NCI-H526 treated with DMSO at 0.1 percent for 48 hours (cell line): ENCODE measurements at regions not wholly inside any gene's neighbourhood (a gene's known extent, or its start where the extent isn't known, plus 50 kb on each side); places are given as distances from the start of the nearest gene placed in this dataset.
A peak's percentile ranks its signal among the peaks of the same experiment; 100 is the strongest.
"Not testable (repeated sequence)": the region's sequence is repeated elsewhere in the genome, so short reads cannot be mapped to it uniquely, and the experiment has no call there.

Source experiments
- DNase-seq: peaks from one replicate; lab custom pipeline; 2025; lab: John Stamatoyannopoulos, UW

- DNase-seq = no peak
Measured at GRCh38 chr3:39558775-39559306, 91.4 kb downstream of the MOBP start.

GRCh38 chr3:39559543-39559942 is 92.1 kb downstream of the MOBP start:
- no peak for DNase-seq

- DNase-seq = no peak
Measured at GRCh38 chr3:39568508-39568907, 101.0 kb downstream of the MOBP start.

GRCh38 chr3:39569095-39569494 is 101.6 kb downstream of the MOBP start:
- DNase-seq = no peak

GRCh38 chr3:39573392-39573791 is 105.9 kb downstream of the MOBP start:
- DNase-seq = no peak

GRCh38 chr3:39577541-39577940 is 110.1 kb downstream of the MOBP start:
- DNase-seq = peak; percentile 2

GRCh38 chr3:39586215-39586614 is 118.7 kb downstream of the MOBP start:
- not testable (repeated sequence) for DNase-seq

GRCh38 chr3:39587113-39587512 is 119.6 kb downstream of the MOBP start:
- no peak for DNase-seq

- DNase-seq = no peak
Measured at GRCh38 chr3:39590806-39591205, 123.3 kb downstream of the MOBP start.

- no peak for DNase-seq
Measured at GRCh38 chr3:39592311-39593050, 125.0 kb downstream of the MOBP start.

GRCh38 chr3:39593341-39593740 is 125.9 kb downstream of the MOBP start:
- DNase-seq = no peak

- DNase-seq = no peak
Measured at GRCh38 chr3:39601241-39601640, 133.8 kb downstream of the MOBP start.

GRCh38 chr3:39605837-39606236 is 138.4 kb downstream of the MOBP start:
- no peak for DNase-seq

- no peak for DNase-seq
Measured at GRCh38 chr3:39626198-39626597, 158.7 kb downstream of the MOBP start.

- no peak for DNase-seq
Measured at GRCh38 chr3:39631136-39631535, 163.7 kb downstream of the MOBP start.

GRCh38 chr3:39637807-39638206 is 170.3 kb downstream of the MOBP start:
- DNase-seq = no peak

- no peak for DNase-seq
Measured at GRCh38 chr3:39638301-39638700, 170.8 kb downstream of the MOBP start.

GRCh38 chr3:39639344-39640236 is 169.8 kb upstream of the MYRIP start:
- DNase-seq = no peak

- DNase-seq = no peak
Measured at GRCh38 chr3:39641274-39641673, 168.1 kb upstream of the MYRIP start.

- DNase-seq = no peak
Measured at GRCh38 chr3:39644176-39644575, 165.2 kb upstream of the MYRIP start.

- DNase-seq = not testable (repeated sequence)
Measured at GRCh38 chr3:39651256-39651655, 158.2 kb upstream of the MYRIP start.

- DNase-seq = no peak
Measured at GRCh38 chr3:39651993-39652739, 157.2 kb upstream of the MYRIP start.
